WTC11 (cell line): ENCODE measurements at regions not wholly inside any gene's neighbourhood (a gene's known extent, or its start where the extent isn't known, plus 50 kb on each side); places are given as distances from the start of the nearest gene placed in this dataset.

Source experiments
- ATAC-seq: fragments of 200-7000 bp; cut with Tn5 transposase; 2 replicates; pipeline ENCODE4 v1.10.0; 2021; ENCODE audit warnings: mild to moderate bottlenecking, moderate library complexity
- CTCF ChIA-PET: fragments of 300-600 bp; sonication (Branson Sonifier 250); formaldehyde crosslinking; loops from one replicate; lab custom pipeline; 2021; ENCODE audit warnings: antibody characterized with exemption; lab: Charles Lee
- POLR2A ChIA-PET: fragments of 350-600 bp; sonication (Branson Sonifier 250); formaldehyde crosslinking; loops from one replicate; lab custom pipeline; 2021; ENCODE audit warnings: antibody characterized with exemption; lab: Charles Lee
- DNase-seq: peaks from one replicate; pipeline ENCODE4 v3.0.0; 2021; ENCODE audit warnings: low spot score
- H3K27ac Mint-ChIP-seq: 2 replicates; pipeline ENCODE4 v1.8.0; 2021; ENCODE audit warnings: mixed read lengths
- H3K27me3 Mint-ChIP-seq: 2 replicates; pipeline ENCODE4 v1.8.0; 2021; ENCODE audit warnings: low read depth, mild to moderate bottlenecking, moderate library complexity, mixed read lengths
- H3K36me3 Mint-ChIP-seq: 2 replicates; pipeline ENCODE4 v1.8.0; 2021; ENCODE audit warnings: mixed read lengths
- H3K4me1 Mint-ChIP-seq: 2 replicates; pipeline ENCODE4 v1.8.0; 2022; ENCODE audit warnings: mixed read lengths
- H3K4me3 Mint-ChIP-seq: 2 replicates; pipeline ENCODE4 v1.8.0; 2021; ENCODE audit warnings: mild to moderate bottlenecking, moderate library complexity, mixed read lengths
- H3K9me3 Mint-ChIP-seq: 2 replicates; pipeline ENCODE4 v1.8.0; 2021; ENCODE audit warnings: mixed read lengths
- ARID4B ChIP-seq: sonication (generic); formaldehyde crosslinking; IDR thresholded peaks from 2 replicates; pipeline ENCODE4 v1.8.0; 2023; ENCODE audit warnings: missing genetic modification reagents, mild to moderate bottlenecking, borderline replicate concordance
- ATF1 ChIP-seq: sonication (generic); formaldehyde crosslinking; IDR thresholded peaks from 2 replicates; pipeline ENCODE4 v1.8.1; 2023; ENCODE audit warnings: mild to moderate bottlenecking, moderate library complexity, missing genetic modification reagents
- CDX4 ChIP-seq: fragments of 250-450 bp; sonication (Bioruptor Pico); IDR thresholded peaks from 2 replicates; pipeline ENCODE4 v1.9.0; 2021; ENCODE audit warnings: moderate library complexity, mild to moderate bottlenecking, inconsistent platforms, borderline replicate concordance
- CTCF ChIP-seq: fragments of 200-600 bp; IDR thresholded peaks from 2 replicates; pipeline ENCODE4 v1.8.0; 2022; ENCODE audit warnings: antibody characterized with exemption
- E2F4 ChIP-seq: sonication (generic); formaldehyde crosslinking; IDR thresholded peaks from 2 replicates; pipeline ENCODE4 v1.8.1; 2022; ENCODE audit warnings: low read depth, mild to moderate bottlenecking, moderate library complexity, missing genetic modification reagents, borderline replicate concordance
- ELF4 ChIP-seq: sonication (generic); formaldehyde crosslinking; IDR thresholded peaks from 2 replicates; pipeline ENCODE4 v1.8.1; 2022; ENCODE audit warnings: low read depth, mild to moderate bottlenecking, moderate library complexity, missing genetic modification reagents
- ETV6 ChIP-seq: sonication (generic); formaldehyde crosslinking; IDR thresholded peaks from 2 replicates; pipeline ENCODE4 v1.8.1; 2022; ENCODE audit warnings: mild to moderate bottlenecking, missing genetic modification reagents
- GTF2I ChIP-seq: fragments of 250-450 bp; sonication (Bioruptor Pico); conservative IDR thresholded peaks from 2 replicates; pipeline ENCODE4 v1.4.0; 2021; ENCODE audit warnings: mild to moderate bottlenecking
- HMGA2 ChIP-seq: fragments of 250-450 bp; sonication (Bioruptor Pico); IDR thresholded peaks from 2 replicates; pipeline ENCODE4 v1.4.0; 2021; ENCODE audit warnings: mild to moderate bottlenecking, moderate library complexity
- IRF2 ChIP-seq: sonication (generic); formaldehyde crosslinking; IDR thresholded peaks from 2 replicates; pipeline ENCODE4 v1.8.0; 2022; ENCODE audit warnings: low read depth, missing genetic modification reagents, borderline replicate concordance
- NR3C1 ChIP-seq: sonication (generic); formaldehyde crosslinking; conservative IDR thresholded peaks from 2 replicates; pipeline ENCODE4 v1.8.1; 2023; ENCODE audit warnings: low read depth, mild to moderate bottlenecking, missing genetic modification reagents
- RELA ChIP-seq: sonication (generic); formaldehyde crosslinking; IDR thresholded peaks from 2 replicates; pipeline ENCODE4 v1.8.1; 2022; ENCODE audit warnings: missing genetic modification reagents, mild to moderate bottlenecking, borderline replicate concordance
- ZMAT4 ChIP-seq: fragments of 250-450 bp; sonication (Bioruptor Pico); IDR thresholded peaks from 2 replicates; pipeline ENCODE4 v1.9.0; 2021; ENCODE audit warnings: mild to moderate bottlenecking
- ZNF317 ChIP-seq: sonication (generic); formaldehyde crosslinking; IDR thresholded peaks from 2 replicates; pipeline ENCODE4 v1.8.1; 2023; ENCODE audit warnings: low read depth, mild to moderate bottlenecking, moderate library complexity, missing genetic modification reagents, borderline replicate concordance
- ZNF396 ChIP-seq: fragments of 250-450 bp; sonication (Bioruptor Pico); IDR thresholded peaks from 2 replicates; pipeline ENCODE4 v1.8.0; 2021; ENCODE audit warnings: mild to moderate bottlenecking, moderate library complexity, borderline replicate concordance
- ZNF425 ChIP-seq: fragments of 250-450 bp; sonication (Bioruptor Pico); conservative IDR thresholded peaks from 2 replicates; pipeline ENCODE4 v1.9.0; 2021; ENCODE audit warnings: mild to moderate bottlenecking
- ZNF532 ChIP-seq: fragments of 250-450 bp; sonication (Bioruptor Pico); IDR thresholded peaks from 2 replicates; pipeline ENCODE4 v1.9.0; 2021; ENCODE audit warnings: mild to moderate bottlenecking, borderline replicate concordance

GRCh38 chr9:91090130-91090410, 271.6 kb downstream of the AUH start (continued):
- TF ChIP-seq NR3C1 (CRISPR knock-in tag) = no peak

- CTCF ChIA-PET = no interaction called here
- no peak for DNase-seq
- H3K27ac Mint-ChIP-seq = no peak overlapping the region
- TF ChIP-seq E2F4 (CRISPR knock-in tag) = no peak
- no peak for TF ChIP-seq CDX4 (CRISPR knock-in tag)
- no peak for TF ChIP-seq ELF4 (CRISPR knock-in tag)
- no peak for TF ChIP-seq HMGA2 (CRISPR knock-in tag)
- TF ChIP-seq ZNF396 (CRISPR knock-in tag) = no peak
- TF ChIP-seq ZNF317 (CRISPR knock-in tag) = no peak
- no peak for TF ChIP-seq CTCF
- TF ChIP-seq IRF2 (CRISPR knock-in tag) = no peak
- TF ChIP-seq, all 79 proteins: peak for 0
- peaks cover 6% of the 10 kb centered on the region; the same call in 1 of the 2 replicates for H3K4me1 Mint-ChIP-seq
- H3K36me3 Mint-ChIP-seq = peaks cover 9% of the 10 kb centered on the region
- H3K9me3 Mint-ChIP-seq = peaks cover 23% of the 10 kb centered on the region
- POLR2A ChIA-PET = no interaction called here
- no peak for ATAC-seq
- no peak overlapping the region for H3K4me3 Mint-ChIP-seq
- no peaks in the 10 kb centered on the region for H3K27me3 Mint-ChIP-seq
Measured at GRCh38 chr9:91092214-91092613, 269.5 kb downstream of the AUH start.

- H3K9me3 Mint-ChIP-seq = peaks cover 23% of the 10 kb centered on the region
- ChIA-PET POLR2A (no interaction called here), CTCF (no interaction called here)
- H3K27ac Mint-ChIP-seq = no peak overlapping the region
- no peaks in the 10 kb centered on the region for H3K27me3 Mint-ChIP-seq
- H3K4me1 Mint-ChIP-seq = peaks cover 3% of the 10 kb centered on the region; the same call in 1 of the 2 replicates
- no peak overlapping the region for H3K4me3 Mint-ChIP-seq
- H3K36me3 Mint-ChIP-seq = peaks cover 9% of the 10 kb centered on the region
- ATAC-seq (no peak), DNase-seq (no peak)
- no peak for TF ChIP-seq ZNF425
- TF ChIP-seq ZMAT4 (CRISPR knock-in tag) = no peak
- no peak for TF ChIP-seq ETV6 (CRISPR knock-in tag)
- TF ChIP-seq ATF1 (CRISPR knock-in tag) = no peak
- TF ChIP-seq GTF2I (CRISPR knock-in tag) = no peak
- no peak for TF ChIP-seq RELA
- TF ChIP-seq ARID4B = no peak
- TF ChIP-seq ZNF532 (CRISPR knock-in tag) = no peak
Measured at GRCh38 chr9:91094324-91095088, 267.2 kb downstream of the AUH start.
